SU-DHL-6 (cell line): ENCODE measurements at regions not wholly inside any gene's neighbourhood (a gene's known extent, or its start where the extent isn't known, plus 50 kb on each side); places are given as distances from the start of the nearest gene placed in this dataset.

Experiments
- EZH2phosphoT487 ChIP-seq: fragments of 200-600 bp; sonication (generic), shearing (Covaris generic); conservative IDR thresholded peaks from 2 replicates; pipeline ENCODE4 v1.6.1; 2018; ENCODE audit warnings: mild to moderate bottlenecking, antibody characterized with exemption, low read length, moderate library complexity, mixed read lengths
- TF ChIP-seq, protein P1 (sequence below): fragments of 200-600 bp; sonication (generic); IDR thresholded peaks from one replicate; pipeline ENCODE4 v1.5.1; 2017; ENCODE audit warnings: antibody characterized with exemption, mild to moderate bottlenecking, low read length, moderate library complexity; ENCODE audit not compliant: insufficient read depth, poor library complexity, severe bottlenecking

DNA sequence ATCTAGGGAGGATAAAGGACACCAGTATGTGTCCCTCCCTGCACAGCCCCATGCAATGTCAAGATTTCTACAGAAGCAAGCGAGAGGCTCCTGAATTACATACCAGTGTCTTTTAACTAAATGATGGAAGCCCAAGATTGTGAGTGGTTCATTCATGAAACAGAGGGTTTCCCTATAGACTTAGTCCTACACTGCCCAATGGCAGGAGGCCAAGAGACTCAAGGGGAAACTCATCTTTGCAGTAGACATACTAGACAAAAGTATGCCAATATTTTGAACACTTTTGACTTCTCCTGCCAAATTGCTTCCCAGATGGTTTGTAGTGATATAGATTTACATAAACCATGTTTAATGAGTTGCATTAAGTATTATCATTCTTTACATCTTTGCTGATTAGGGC is 557.2 kb upstream of the JAG1 start:
- TF ChIP-seq, protein P1, sequence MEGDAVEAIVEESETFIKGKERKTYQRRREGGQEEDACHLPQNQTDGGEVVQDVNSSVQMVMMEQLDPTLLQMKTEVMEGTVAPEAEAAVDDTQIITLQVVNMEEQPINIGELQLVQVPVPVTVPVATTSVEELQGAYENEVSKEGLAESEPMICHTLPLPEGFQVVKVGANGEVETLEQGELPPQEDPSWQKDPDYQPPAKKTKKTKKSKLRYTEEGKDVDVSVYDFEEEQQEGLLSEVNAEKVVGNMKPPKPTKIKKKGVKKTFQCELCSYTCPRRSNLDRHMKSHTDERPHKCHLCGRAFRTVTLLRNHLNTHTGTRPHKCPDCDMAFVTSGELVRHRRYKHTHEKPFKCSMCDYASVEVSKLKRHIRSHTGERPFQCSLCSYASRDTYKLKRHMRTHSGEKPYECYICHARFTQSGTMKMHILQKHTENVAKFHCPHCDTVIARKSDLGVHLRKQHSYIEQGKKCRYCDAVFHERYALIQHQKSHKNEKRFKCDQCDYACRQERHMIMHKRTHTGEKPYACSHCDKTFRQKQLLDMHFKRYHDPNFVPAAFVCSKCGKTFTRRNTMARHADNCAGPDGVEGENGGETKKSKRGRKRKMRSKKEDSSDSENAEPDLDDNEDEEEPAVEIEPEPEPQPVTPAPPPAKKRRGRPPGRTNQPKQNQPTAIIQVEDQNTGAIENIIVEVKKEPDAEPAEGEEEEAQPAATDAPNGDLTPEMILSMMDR: no peak
- TF ChIP-seq EZH2phosphoT487: no peak
